Fibroblast of skin of right biceps (primary cell): ENCODE measurements at regions not wholly inside any gene's neighbourhood (a gene's known extent, or its start where the extent isn't known, plus 50 kb on each side); places are given as distances from the start of the nearest gene placed in this dataset.
"Not testable (repeated sequence)": the region's sequence is repeated elsewhere in the genome, so short reads cannot be mapped to it uniquely, and the experiment has no call there.

ENCODE experiments used
- DNase-seq: peaks from one replicate; pipeline ENCODE4 v3.0.0-alpha.2; 2013

- DNase-seq = no peak
Observed at GRCh38 chr3:145889730-145890129, 271.3 kb downstream of the PLOD2 start.

- DNase-seq = no peak
Observed at GRCh38 chr3:145892869-145893268, 268.1 kb downstream of the PLOD2 start.

- DNase-seq = no peak
Observed at GRCh38 chr3:145893331-145893730, 267.7 kb downstream of the PLOD2 start.

GRCh38 chr3:145898487-145898886 lies 262.5 kb downstream of the PLOD2 start:
- peak; percentile 14 for DNase-seq

DNA sequence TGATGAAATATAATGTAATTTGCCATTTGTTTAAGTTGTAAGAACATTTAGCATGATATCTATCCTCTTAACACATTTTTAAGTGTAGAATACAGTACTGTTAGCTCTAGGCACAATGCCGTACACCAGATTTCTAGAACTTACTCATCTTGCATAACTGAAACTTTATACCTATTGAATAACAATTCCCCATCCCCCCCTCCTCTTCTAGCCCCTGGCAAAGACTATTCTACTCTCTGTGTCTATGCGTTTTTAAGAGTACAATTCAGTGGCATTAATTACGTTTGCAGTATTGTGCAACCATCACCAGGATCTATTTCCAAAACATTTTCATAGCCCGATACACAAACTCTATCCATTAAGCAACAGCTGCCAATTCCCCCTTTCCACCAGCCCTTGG lies 261.7 kb downstream of the PLOD2 start:
- no peak for DNase-seq

- DNase-seq = no peak
Observed at GRCh38 chr3:145900056-145900829, 260.7 kb downstream of the PLOD2 start.

- peak; percentile 61 for DNase-seq
Observed at GRCh38 chr3:145902166-145902565, 258.8 kb downstream of the PLOD2 start.

DNA sequence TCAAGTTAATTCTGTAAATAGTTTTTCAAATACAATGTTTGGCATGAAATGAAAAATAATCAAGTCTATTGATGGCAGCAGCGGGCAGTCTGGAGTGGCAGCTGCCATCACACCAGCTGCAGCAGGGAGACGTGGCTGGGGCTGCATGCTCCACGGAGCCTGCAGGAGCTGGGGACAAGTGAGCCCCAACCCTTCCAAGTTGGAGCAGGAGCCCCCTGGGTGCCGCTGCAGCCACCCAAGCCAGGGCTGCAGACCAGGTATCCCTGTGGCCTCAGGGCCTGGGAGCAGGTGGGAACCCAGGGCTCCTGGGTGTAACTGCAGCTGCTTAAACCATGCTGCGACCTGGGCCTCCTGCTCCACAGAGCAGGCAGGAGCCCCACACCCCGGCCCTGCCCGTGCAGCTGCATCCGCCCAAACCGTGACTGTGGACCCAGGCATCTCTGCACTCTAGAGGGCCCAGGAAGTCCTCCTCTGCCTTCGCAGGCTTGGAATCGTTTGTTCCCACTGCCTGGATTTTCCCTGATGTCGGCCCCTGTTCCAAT lies 257.4 kb downstream of the PLOD2 start:
- no peak for DNase-seq

- no peak for DNase-seq
Observed at GRCh38 chr3:145904138-145904537, 256.8 kb downstream of the PLOD2 start.

- no peak for DNase-seq
Observed at GRCh38 chr3:145906301-145906700, 254.7 kb downstream of the PLOD2 start.

- DNase-seq = no peak
Observed at GRCh38 chr3:145906755-145907154, 254.2 kb downstream of the PLOD2 start.

GRCh38 chr3:145911016-145911415 lies 250.0 kb downstream of the PLOD2 start:
- DNase-seq = peak; percentile 27

DNA sequence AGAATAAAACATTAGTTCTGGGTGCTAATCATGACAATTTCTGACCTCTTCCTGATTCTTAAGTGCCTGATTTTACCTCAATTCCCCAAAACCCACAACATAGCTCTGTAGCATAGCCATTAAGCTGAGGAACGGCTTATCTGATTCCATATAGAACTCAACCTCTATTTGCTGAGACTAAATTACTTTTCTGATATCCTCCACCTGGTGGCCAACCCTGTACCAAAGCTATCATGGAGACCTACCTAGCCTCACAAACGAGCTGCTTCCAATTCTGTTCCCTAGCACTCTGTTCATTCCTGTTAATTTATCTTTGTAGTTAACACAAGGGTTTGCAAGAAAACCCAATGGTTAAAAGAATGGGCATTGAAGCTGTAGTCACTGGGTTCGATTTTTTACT lies 245.2 kb downstream of the PLOD2 start:
- no peak for DNase-seq

- DNase-seq = not testable (repeated sequence)
Observed at GRCh38 chr3:145927736-145928135, 233.2 kb downstream of the PLOD2 start.

- peak; percentile 76 for DNase-seq
Observed at GRCh38 chr3:145936971-145937370, 224.0 kb downstream of the PLOD2 start.

DNA sequence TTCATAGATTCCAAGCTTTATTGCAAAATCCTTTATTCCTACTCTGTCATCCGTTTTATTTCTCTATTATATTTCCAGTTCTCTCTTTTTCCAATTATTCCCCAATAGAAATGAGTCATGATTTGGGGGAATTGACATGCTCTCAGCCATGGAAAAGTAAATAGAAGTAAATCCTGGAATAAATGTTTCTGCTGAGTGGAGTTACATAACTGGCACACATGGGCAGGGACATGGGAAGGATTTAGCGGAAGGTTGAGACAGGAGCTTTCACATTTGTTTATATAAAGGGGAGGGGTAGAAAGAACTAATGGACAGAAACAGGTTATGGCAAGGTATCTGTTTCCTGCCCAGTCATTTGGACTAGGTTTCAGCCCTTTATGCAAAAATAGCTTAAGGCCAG lies 221.6 kb downstream of the PLOD2 start:
- DNase-seq = no peak

DNA sequence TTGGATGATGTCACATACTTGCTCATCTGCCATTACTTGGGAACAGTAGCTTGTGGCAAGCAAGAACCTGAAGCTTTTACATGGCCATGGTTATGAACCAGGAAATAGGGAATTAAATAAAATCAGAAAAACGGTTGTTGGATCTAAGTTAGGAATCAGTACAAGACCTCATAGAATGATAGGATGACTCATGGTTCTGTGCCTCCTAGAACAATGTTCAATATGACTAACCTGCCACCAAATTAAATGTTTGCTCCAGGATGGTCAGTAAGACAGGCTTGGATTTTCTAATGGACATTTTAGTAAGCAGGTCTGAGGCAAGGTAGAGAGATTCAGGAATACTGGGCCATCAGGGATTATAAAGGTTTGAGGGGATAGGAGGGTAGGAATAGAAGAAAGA lies 218.9 kb downstream of the PLOD2 start:
- DNase-seq = peak; percentile 48

GRCh38 chr3:145943952-145944351 lies 217.0 kb downstream of the PLOD2 start:
- DNase-seq = no peak

DNA sequence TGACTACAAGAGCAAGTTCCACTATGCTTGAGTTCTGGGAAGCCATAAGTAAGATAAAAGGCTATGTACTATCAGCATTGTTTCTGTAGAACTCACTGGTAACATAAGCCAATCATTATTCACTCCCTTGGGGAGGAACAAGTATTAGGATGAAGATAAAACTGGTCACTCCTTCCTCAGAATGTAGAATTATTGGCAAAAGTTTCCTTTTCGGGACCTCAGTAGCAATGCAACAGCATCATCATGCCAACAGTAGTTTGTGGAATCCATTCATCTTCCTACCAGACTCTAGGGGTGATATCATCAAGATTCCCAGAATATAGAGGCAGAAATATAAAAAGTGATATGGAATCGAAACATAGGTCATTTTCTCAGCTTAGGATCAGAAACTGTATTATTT lies 209.5 kb downstream of the PLOD2 start:
- DNase-seq = peak; percentile 61

DNA sequence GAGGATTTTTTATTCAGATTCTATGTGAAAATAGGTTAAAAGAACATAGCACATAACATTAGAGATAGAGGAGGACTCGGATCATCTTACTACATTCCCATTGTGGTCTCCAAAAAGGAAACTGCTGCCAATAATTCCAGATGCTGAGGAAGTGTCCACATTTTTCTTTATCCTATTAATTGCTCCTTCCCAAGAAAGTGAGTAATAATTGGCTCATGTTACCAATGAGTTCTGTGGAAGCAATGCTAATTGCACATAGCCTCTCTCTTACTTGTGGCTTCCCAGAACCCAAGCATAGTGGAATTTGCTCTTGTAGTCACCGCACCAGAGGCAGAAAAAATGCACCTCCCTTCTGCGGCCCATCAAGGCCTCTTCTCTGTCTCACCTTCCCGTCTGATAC lies 208.4 kb downstream of the PLOD2 start:
- peak; percentile 98 for DNase-seq

DNA sequence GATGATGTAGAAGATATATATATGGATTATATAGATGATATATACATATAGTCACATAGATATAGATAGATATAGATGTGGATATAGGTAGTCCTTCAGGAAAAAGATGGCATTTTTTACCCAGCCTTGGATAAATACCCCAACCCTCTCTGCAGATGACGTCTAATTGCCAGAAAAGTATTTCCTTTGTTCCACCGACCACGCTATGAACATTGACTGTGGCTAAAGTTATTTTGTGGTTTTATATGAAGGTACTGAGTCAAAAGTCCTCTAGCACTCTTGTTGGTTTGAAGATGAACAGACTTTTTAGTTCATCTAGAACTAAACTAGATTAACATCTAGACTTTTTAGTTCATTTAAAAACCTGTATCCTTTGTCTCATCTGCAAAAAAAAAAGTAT lies 207.7 kb downstream of the PLOD2 start:
- peak; percentile 81 for DNase-seq

GRCh38 chr3:145959457-145960088 lies 201.4 kb downstream of the PLOD2 start:
- DNase-seq = peak; percentile 45

DNA sequence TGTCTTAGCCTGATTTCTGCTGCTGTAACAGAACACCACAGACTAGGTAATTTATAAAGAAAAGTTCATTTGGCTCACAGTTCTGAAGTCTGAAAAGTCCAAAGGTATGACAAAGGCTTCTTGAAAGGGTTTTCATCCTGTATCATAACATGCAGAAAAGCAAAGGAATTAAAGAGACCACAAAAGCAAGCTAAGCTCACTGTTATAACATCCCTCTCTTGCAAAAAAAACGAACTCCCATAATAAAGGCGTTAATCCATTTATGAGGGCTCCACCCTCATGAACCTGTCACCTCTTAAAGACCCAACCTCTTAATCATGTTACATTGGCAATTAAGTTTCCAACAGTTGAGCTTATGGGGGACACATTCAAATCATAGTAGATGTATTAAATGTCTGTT lies 197.9 kb downstream of the PLOD2 start:
- no peak for DNase-seq

GRCh38 chr3:145967043-145967442 lies 193.9 kb downstream of the PLOD2 start:
- no peak for DNase-seq
